ENCODE measurements at regions not wholly inside any gene's neighbourhood (a gene's known extent, or its start where the extent isn't known, plus 50 kb on each side); places are given as distances from the start of the nearest gene placed in this dataset.
"Not testable (repeated sequence)": the region's sequence is repeated elsewhere in the genome, so short reads cannot be mapped to it uniquely, and the experiment has no call there.

GRCh38 chr5:119951330-119951934 is 322.1 kb downstream of the FAM170A start:
- DNase-seq (ENCODE audit: low read depth, low spot score) = no peak
- no peak overlapping the region for H3K9ac ChIP-seq (ENCODE audit: insufficient read length, low read depth)
- TF ChIP-seq ZNF274 (IDR thresholded peaks at IDR 0.05; ENCODE audit: low read depth, low read length) (no peak), SUZ12 (IDR thresholded peaks at IDR 0.05; ENCODE audit: extremely low read depth, insufficient read depth, insufficient read length) (no peak)
- H3K36me3 ChIP-seq (ENCODE audit: insufficient read depth, insufficient read length, low read length) = no peaks in the 10 kb centered on the region
- no peaks in the 10 kb centered on the region for H3K9me3 ChIP-seq (ENCODE audit: insufficient read depth, low read length)
- no peaks in the 10 kb centered on the region for H3K4me1 ChIP-seq (ENCODE audit: insufficient read depth, insufficient read length)
- no peak overlapping the region for H3K4me3 ChIP-seq (ENCODE audit: insufficient read length, low read depth)
- no peaks in the 10 kb centered on the region for H3K27me3 ChIP-seq (ENCODE audit: insufficient read depth, insufficient read length)

DNA sequence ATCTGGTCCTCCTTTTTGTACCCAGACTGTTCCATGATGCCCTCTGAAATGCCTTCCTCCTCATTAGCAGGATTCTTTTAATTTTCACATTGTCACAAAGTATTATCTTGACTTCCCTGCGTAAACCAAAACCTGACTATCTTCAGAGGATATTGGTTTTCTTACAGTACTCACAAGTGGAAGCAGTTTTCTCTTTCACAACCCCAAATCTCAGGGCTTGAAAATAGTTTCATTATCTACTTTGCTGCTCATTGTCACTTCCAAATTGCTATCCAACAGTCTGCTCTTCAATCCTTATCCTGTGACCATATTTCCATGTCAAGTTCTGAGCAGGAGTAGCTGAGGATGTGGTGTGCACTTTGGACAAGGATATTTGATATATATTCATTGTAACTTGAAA is 324.1 kb downstream of the FAM170A start:
- Histone ChIP-seq H3K9ac (ENCODE audit: insufficient read length, low read depth) (no peak overlapping the region), H3K4me1 (ENCODE audit: insufficient read depth, insufficient read length) (no peaks in the 10 kb centered on the region), H3K9me3 (ENCODE audit: insufficient read depth, low read length) (no peaks in the 10 kb centered on the region), H3K4me3 (ENCODE audit: insufficient read length, low read depth) (no peak overlapping the region), H3K27me3 (ENCODE audit: insufficient read depth, insufficient read length) (no peaks in the 10 kb centered on the region), H3K36me3 (ENCODE audit: insufficient read depth, insufficient read length, low read length) (no peaks in the 10 kb centered on the region)
- DNase-seq (ENCODE audit: low read depth, low spot score) = no peak
- TF ChIP-seq YY1 (IDR thresholded peaks at IDR 0.05; ENCODE audit: insufficient read depth, insufficient read length) (no peak), SUZ12 (IDR thresholded peaks at IDR 0.05; ENCODE audit: extremely low read depth, insufficient read depth, insufficient read length) (no peak), ZNF274 (IDR thresholded peaks at IDR 0.05; ENCODE audit: low read depth, low read length) (no peak)

GRCh38 chr5:119954106-119954505 is 324.7 kb downstream of the FAM170A start:
- H3K36me3 ChIP-seq (ENCODE audit: insufficient read depth, insufficient read length, low read length) = no peaks in the 10 kb centered on the region
- no peaks in the 10 kb centered on the region for H3K27me3 ChIP-seq (ENCODE audit: insufficient read depth, insufficient read length)
- no peaks in the 10 kb centered on the region for H3K9me3 ChIP-seq (ENCODE audit: insufficient read depth, low read length)
- no peak for TF ChIP-seq ZNF274 (IDR thresholded peaks at IDR 0.05; ENCODE audit: low read depth, low read length)
- TF ChIP-seq SUZ12 (IDR thresholded peaks at IDR 0.05; ENCODE audit: extremely low read depth, insufficient read depth, insufficient read length) = no peak
- no peak for TF ChIP-seq YY1 (IDR thresholded peaks at IDR 0.05; ENCODE audit: insufficient read depth, insufficient read length)
- no peaks in the 10 kb centered on the region for H3K4me1 ChIP-seq (ENCODE audit: insufficient read depth, insufficient read length)
- no peak overlapping the region for H3K9ac ChIP-seq (ENCODE audit: insufficient read length, low read depth)
- H3K4me3 ChIP-seq (ENCODE audit: insufficient read length, low read depth) = no peak overlapping the region
- no peak for DNase-seq (ENCODE audit: low read depth, low spot score)

DNA sequence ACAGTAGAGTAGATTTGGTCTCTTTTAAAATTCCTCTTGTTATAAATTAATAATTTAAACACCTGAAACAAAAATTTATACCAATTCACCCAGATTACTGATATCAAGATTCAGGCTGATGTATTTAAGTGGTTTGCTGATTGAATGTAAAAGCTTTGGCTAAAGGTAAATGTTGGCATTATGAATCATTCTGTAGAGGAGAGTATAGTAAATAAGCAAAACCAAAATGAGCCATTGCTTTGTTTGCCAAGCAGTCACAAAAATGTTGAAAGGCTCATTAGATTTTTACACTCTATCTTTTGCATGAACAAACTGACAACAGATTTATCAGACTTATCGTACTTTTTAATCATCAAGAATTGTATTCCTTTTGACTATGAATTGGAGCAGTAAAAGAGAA is 332.6 kb downstream of the FAM170A start:
- Histone ChIP-seq H3K36me3 (ENCODE audit: insufficient read depth, insufficient read length, low read length) (no peaks in the 10 kb centered on the region), H3K9ac (ENCODE audit: insufficient read length, low read depth) (no peak overlapping the region), H3K4me3 (ENCODE audit: insufficient read length, low read depth) (no peak overlapping the region), H3K4me1 (ENCODE audit: insufficient read depth, insufficient read length) (no peaks in the 10 kb centered on the region), H3K9me3 (ENCODE audit: insufficient read depth, low read length) (no peaks in the 10 kb centered on the region), H3K27me3 (ENCODE audit: insufficient read depth, insufficient read length) (no peaks in the 10 kb centered on the region)
- DNase-seq (ENCODE audit: low read depth, low spot score) = no peak
- TF ChIP-seq SUZ12 (IDR thresholded peaks at IDR 0.05; ENCODE audit: extremely low read depth, insufficient read depth, insufficient read length) (no peak), YY1 (IDR thresholded peaks at IDR 0.05; ENCODE audit: insufficient read depth, insufficient read length) (no peak), ZNF274 (IDR thresholded peaks at IDR 0.05; ENCODE audit: low read depth, low read length) (no peak)

GRCh38 chr5:119966028-119966427 is 336.7 kb downstream of the FAM170A start:
- no peak overlapping the region for H3K4me3 ChIP-seq (ENCODE audit: insufficient read length, low read depth)
- TF ChIP-seq YY1 (IDR thresholded peaks at IDR 0.05; ENCODE audit: insufficient read depth, insufficient read length) (no peak), ZNF274 (IDR thresholded peaks at IDR 0.05; ENCODE audit: low read depth, low read length) (no peak), SUZ12 (IDR thresholded peaks at IDR 0.05; ENCODE audit: extremely low read depth, insufficient read depth, insufficient read length) (no peak)
- DNase-seq (ENCODE audit: low read depth, low spot score) = no peak

GRCh38 chr5:119968690-119969089 is 339.3 kb downstream of the FAM170A start:
- DNase-seq (ENCODE audit: low read depth, low spot score) = no peak
- no peaks in the 10 kb centered on the region for H3K27me3 ChIP-seq (ENCODE audit: insufficient read depth, insufficient read length)
- no peak for TF ChIP-seq SUZ12 (IDR thresholded peaks at IDR 0.05; ENCODE audit: extremely low read depth, insufficient read depth, insufficient read length)
- TF ChIP-seq YY1 (IDR thresholded peaks at IDR 0.05; ENCODE audit: insufficient read depth, insufficient read length) = no peak
- TF ChIP-seq ZNF274 (IDR thresholded peaks at IDR 0.05; ENCODE audit: low read depth, low read length) = no peak
- no peaks in the 10 kb centered on the region; the same call in 1 of the 2 replicates for H3K9me3 ChIP-seq (ENCODE audit: insufficient read depth, low read length)
- H3K36me3 ChIP-seq (ENCODE audit: insufficient read depth, insufficient read length, low read length) = no peaks in the 10 kb centered on the region
- H3K4me1 ChIP-seq (ENCODE audit: insufficient read depth, insufficient read length) = no peaks in the 10 kb centered on the region
- no peak overlapping the region for H3K9ac ChIP-seq (ENCODE audit: insufficient read length, low read depth)
- H3K4me3 ChIP-seq (ENCODE audit: insufficient read length, low read depth) = no peak overlapping the region

More at GRCh38 chr5:119966028-119966427, 336.7 kb downstream of the FAM170A start:
- Histone ChIP-seq H3K4me1 (ENCODE audit: insufficient read depth, insufficient read length) (no peaks in the 10 kb centered on the region), H3K36me3 (ENCODE audit: insufficient read depth, insufficient read length, low read length) (no peaks in the 10 kb centered on the region), H3K9me3 (ENCODE audit: insufficient read depth, low read length) (no peaks in the 10 kb centered on the region; the same call in 1 of the 2 replicates), H3K9ac (ENCODE audit: insufficient read length, low read depth) (no peak overlapping the region), H3K27me3 (ENCODE audit: insufficient read depth, insufficient read length) (no peaks in the 10 kb centered on the region)

- H3K27me3 ChIP-seq (ENCODE audit: insufficient read depth, insufficient read length); H3K36me3 ChIP-seq (ENCODE audit: insufficient read depth, insufficient read length, low read length); H3K9me3 ChIP-seq (ENCODE audit: insufficient read depth, low read length); H3K9ac ChIP-seq (ENCODE audit: insufficient read length, low read depth); H3K4me1 ChIP-seq (ENCODE audit: insufficient read depth, insufficient read length); H3K4me3 ChIP-seq (ENCODE audit: insufficient read length, low read depth): not testable (repeated sequence)
- peak; percentile 8 for DNase-seq (ENCODE audit: low read depth, low spot score)
These were observed 357.7 kb downstream of the FAM170A start for GRCh38 chr5:119987077-119987476.
